HK-2 (cell line): ENCODE measurements at regions not wholly inside any gene's neighbourhood (a gene's known extent, or its start where the extent isn't known, plus 50 kb on each side); places are given as distances from the start of the nearest gene placed in this dataset.

Experiments
- DNase-seq: peaks from one replicate; pipeline ENCODE4 v3.0.0-alpha.2; 2018; ENCODE audit not compliant: unreplicated experiment

- no peak for DNase-seq
Observed at GRCh38 chr13:34040863-34041262, 222.9 kb downstream of the RFC3 start.

- DNase-seq: no peak
Observed at GRCh38 chr13:34044041-34044440, 226.1 kb downstream of the RFC3 start.

GRCh38 chr13:34044660-34045080 is 226.7 kb downstream of the RFC3 start:
- no peak for DNase-seq

- DNase-seq: no peak
Observed at GRCh38 chr13:34046457-34046856, 228.5 kb downstream of the RFC3 start.

GRCh38 chr13:34048652-34049051 is 230.7 kb downstream of the RFC3 start:
- DNase-seq: no peak

GRCh38 chr13:34056733-34057258 is 238.8 kb downstream of the RFC3 start:
- DNase-seq: no peak

GRCh38 chr13:34064456-34065205 is 246.7 kb downstream of the RFC3 start:
- DNase-seq: no peak

- DNase-seq: no peak
Observed at GRCh38 chr13:34065928-34066327, 248.0 kb downstream of the RFC3 start.

- no peak for DNase-seq
Observed at GRCh38 chr13:34066344-34066743, 248.4 kb downstream of the RFC3 start.

- DNase-seq: no peak
Observed at GRCh38 chr13:34070006-34070405, 252.1 kb downstream of the RFC3 start.

- no peak for DNase-seq
Observed at GRCh38 chr13:34070544-34071303, 252.8 kb downstream of the RFC3 start.

GRCh38 chr13:34076319-34076718 is 258.4 kb downstream of the RFC3 start:
- no peak for DNase-seq

- no peak for DNase-seq
Observed at GRCh38 chr13:34076943-34077703, 259.2 kb downstream of the RFC3 start.

GRCh38 chr13:34078334-34078999 is 260.5 kb downstream of the RFC3 start:
- DNase-seq: no peak

GRCh38 chr13:34085204-34085603 is 267.3 kb downstream of the RFC3 start:
- no peak for DNase-seq

- DNase-seq: no peak
Observed at GRCh38 chr13:34086281-34086680, 268.3 kb downstream of the RFC3 start.

- DNase-seq: no peak
Observed at GRCh38 chr13:34087791-34088190, 269.8 kb downstream of the RFC3 start.

GRCh38 chr13:34103854-34104253 is 285.9 kb downstream of the RFC3 start:
- no peak for DNase-seq

GRCh38 chr13:34104853-34105252 is 286.9 kb downstream of the RFC3 start:
- no peak for DNase-seq

- no peak for DNase-seq
Observed at GRCh38 chr13:34107806-34108205, 289.9 kb downstream of the RFC3 start.

GRCh38 chr13:34108410-34108809 is 290.5 kb downstream of the RFC3 start:
- DNase-seq: no peak

GRCh38 chr13:34114581-34114980 is 296.6 kb downstream of the RFC3 start:
- no peak for DNase-seq
